Colonic mucosa (tissue), 4 donors: ENCODE measurements at regions not wholly inside any gene's neighbourhood (a gene's known extent, or its start where the extent isn't known, plus 50 kb on each side); places are given as distances from the start of the nearest gene placed in this dataset.

Experiments
- DNase-seq: peaks from one replicate; pipeline ENCODE4 v3.0.0-alpha.2; 2020
- H3K27ac ChIP-seq: fragments of 200-600 bp; one replicate; pipeline ENCODE4 v1.8.0; 2021
- H3K27me3 ChIP-seq: fragments of 200-600 bp; one replicate; pipeline ENCODE4 v1.8.0; 2021
- H3K36me3 ChIP-seq: fragments of 200-600 bp; one replicate; pipeline ENCODE4 v1.8.0; 2021
- H3K4me1 ChIP-seq: fragments of 200-600 bp; one replicate; pipeline ENCODE4 v1.8.0; 2021; ENCODE audit warnings: mild to moderate bottlenecking
- H3K4me3 ChIP-seq: fragments of 200-600 bp; one replicate; pipeline ENCODE4 v1.8.0; 2021
- H3K9ac ChIP-seq, 2 donors: one replicate each; pipeline ENCODE4 v1.7.0; 2013; ENCODE audit warnings: control low read depth in 2 of 2, low read depth in 2 of 2, low read length in 2 of 2
- H3K9me3 ChIP-seq: fragments of 200-600 bp; one replicate; pipeline ENCODE4 v1.8.0; 2021
- intact Hi-C: fragments of 100-400 bp; cut with DNase I; formaldehyde crosslinking; loops from one replicate; pipeline ENCODE4 v1.14.1; 2022
- TF ChIP-seq, protein P1 (sequence below): fragments of 200-600 bp; IDR thresholded peaks from one replicate; pipeline ENCODE4 v1.8.0; 2022; ENCODE audit warnings: antibody characterized with exemption, mild to moderate bottlenecking
- donor health status: healthy.
- donor health status: DM: no; HTN: no; CAD: no.
- donor health status: DM: no; HTN: no; CAD: no.

DNA sequence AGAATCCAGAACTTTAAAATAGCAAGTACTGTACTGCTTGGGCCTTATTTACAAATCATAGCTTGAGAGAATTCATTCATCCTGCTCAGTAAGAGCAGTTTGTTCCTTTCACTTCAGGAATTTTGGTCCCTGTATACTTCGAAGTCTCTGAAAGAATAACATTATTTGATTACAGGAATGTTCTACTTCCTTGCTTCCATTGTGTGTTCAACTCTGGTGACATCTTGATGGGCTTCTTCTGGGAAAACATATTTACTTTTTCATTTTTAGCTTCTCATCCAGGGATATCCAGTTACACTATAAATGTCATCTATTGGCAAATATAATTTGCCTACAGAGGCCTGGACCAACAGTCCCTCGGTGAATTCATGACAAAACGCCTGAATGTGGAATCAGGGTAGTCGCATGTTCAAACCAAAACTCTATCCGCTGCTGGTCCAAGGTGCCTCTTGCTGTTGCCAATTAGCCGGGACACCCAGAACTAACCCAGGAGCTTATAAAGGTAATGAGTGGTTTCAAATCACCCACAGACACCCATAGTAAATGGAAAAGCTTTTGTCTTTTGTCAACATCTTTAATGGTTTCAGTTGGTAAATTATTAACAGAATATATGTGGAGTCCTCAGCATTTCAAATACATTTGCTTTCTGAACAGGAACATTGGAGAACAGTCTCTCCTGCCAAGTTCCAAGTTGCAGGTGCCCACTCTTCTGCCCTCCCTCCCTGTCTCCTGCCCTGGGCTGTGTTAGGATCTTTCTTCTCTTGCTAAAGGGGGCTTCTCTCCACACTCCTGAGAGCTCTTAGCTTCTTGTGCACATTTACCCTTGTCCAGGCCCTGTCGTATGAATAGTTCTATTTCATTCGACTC, 162.5 kb upstream of the CITED2 start:
- Histone ChIP-seq H3K4me3 (no peak overlapping the region), H3K9me3 (no peaks in the 10 kb centered on the region), H3K9ac (no peak overlapping the region), H3K36me3 (no peaks in the 10 kb centered on the region), H3K27me3 (no peaks in the 10 kb centered on the region), H3K27ac (peak overlapping the region; percentile 78), H3K4me1 (peaks cover 16% of the 10 kb centered on the region)
- DNase-seq: peak; percentile 51
- TF ChIP-seq, protein P1, sequence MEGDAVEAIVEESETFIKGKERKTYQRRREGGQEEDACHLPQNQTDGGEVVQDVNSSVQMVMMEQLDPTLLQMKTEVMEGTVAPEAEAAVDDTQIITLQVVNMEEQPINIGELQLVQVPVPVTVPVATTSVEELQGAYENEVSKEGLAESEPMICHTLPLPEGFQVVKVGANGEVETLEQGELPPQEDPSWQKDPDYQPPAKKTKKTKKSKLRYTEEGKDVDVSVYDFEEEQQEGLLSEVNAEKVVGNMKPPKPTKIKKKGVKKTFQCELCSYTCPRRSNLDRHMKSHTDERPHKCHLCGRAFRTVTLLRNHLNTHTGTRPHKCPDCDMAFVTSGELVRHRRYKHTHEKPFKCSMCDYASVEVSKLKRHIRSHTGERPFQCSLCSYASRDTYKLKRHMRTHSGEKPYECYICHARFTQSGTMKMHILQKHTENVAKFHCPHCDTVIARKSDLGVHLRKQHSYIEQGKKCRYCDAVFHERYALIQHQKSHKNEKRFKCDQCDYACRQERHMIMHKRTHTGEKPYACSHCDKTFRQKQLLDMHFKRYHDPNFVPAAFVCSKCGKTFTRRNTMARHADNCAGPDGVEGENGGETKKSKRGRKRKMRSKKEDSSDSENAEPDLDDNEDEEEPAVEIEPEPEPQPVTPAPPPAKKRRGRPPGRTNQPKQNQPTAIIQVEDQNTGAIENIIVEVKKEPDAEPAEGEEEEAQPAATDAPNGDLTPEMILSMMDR: no peak
- intact Hi-C loops: loop anchor here (5.0 to 10.0 kb wide), 2 partner anchors 50 to 308 kb away; no protein-coding TSS in a partner anchor

DNA sequence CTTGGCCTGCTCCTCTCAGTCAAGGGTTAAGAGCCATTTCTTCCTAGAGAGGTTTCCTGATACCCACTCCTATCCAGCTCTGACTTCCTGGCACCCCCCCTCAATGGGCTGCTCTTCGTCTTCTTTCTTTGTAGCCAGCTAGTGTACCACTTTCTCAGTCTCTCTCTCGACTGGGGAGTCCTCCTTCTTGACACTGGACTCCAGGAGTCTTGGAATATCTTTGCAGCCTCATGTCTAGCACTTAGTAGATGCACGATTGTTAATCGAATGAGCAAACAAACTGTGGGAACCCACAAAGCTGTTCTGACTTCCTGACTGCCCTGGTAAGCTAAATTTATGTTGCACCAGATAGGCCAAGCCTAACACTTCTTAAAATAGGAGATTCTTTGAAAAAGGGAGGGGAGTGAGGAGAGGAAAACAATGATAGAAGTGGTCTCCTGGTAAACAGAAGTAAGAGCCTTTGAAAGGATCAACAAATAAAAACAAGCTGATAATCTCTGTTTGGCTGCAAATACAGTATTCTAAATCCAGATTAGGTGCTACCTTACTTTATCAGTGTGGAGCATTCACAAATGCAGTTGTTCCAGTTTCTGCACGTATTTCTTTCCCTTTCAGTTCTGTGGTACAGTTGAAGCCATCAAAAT, 160.1 kb upstream of the CITED2 start:
- Histone ChIP-seq H3K4me1 (peaks cover 16% of the 10 kb centered on the region), H3K9me3 (no peaks in the 10 kb centered on the region), H3K36me3 (no peaks in the 10 kb centered on the region), H3K9ac (peak overlapping the region in 1 of 2 donors; percentile 65), H3K4me3 (no peak overlapping the region), H3K27me3 (no peaks in the 10 kb centered on the region), H3K27ac (peak overlapping the region; percentile 75)
- intact Hi-C loops: loop anchor here (5.0 to 10.0 kb wide), 3 partner anchors 53 to 310 kb away; no protein-coding TSS in a partner anchor
- no peak for DNase-seq
- TF ChIP-seq, protein P1: no peak

DNA sequence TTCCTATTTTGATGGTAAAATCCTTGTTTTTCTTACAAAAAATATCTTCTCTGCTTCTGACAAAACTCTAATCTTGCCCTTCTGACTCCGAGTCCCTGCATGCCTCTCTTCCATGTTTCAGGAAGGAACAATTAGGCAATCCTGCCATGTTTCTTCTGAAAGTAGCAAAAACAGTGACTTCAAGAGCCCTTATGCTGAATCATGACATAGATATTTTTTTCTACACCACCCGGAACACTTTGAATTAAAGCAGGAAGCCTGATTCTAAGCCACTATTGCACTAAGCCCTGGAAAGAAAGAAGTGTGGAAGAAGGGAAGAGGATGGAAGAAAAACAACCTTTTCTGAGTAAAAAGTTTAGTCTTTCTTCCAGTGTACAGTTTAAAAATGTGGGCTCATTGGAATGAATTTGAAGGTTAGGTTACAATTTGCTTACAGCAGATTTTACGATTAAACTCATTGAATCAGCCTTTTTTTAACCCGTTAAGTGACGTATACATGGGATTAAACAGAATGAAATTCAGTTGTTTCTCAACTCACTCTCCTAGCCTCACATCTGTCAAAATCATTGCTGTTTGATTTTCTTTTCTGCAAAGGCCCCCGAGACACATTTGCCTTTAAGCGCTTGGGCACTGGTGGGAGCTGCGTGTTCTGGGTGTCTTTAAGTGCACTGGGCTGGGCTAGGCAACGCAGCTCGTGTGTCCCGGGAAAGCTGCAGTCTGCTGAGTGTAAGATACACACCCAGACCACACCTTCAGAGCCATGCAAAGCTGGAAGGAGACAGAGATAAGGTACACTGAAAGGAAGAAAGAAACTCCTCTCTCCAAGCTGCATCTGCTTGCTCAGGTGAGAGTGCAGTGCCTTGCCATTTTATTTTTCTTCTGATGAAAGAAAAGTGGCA, 159.4 kb upstream of the CITED2 start:
- Histone ChIP-seq H3K9ac (peak overlapping the region; percentile 36 to 65), H3K4me1 (peaks cover 16% of the 10 kb centered on the region), H3K36me3 (no peaks in the 10 kb centered on the region), H3K27ac (peak overlapping the region; percentile 75), H3K27me3 (no peaks in the 10 kb centered on the region), H3K9me3 (no peaks in the 10 kb centered on the region), H3K4me3 (no peak overlapping the region)
- TF ChIP-seq, protein P1: no peak
- peak; percentile 81 for DNase-seq
- intact Hi-C loops: loop anchor here (5.0 to 10.0 kb wide), 2 partner anchors 157 to 311 kb away; no protein-coding TSS in a partner anchor

DNA sequence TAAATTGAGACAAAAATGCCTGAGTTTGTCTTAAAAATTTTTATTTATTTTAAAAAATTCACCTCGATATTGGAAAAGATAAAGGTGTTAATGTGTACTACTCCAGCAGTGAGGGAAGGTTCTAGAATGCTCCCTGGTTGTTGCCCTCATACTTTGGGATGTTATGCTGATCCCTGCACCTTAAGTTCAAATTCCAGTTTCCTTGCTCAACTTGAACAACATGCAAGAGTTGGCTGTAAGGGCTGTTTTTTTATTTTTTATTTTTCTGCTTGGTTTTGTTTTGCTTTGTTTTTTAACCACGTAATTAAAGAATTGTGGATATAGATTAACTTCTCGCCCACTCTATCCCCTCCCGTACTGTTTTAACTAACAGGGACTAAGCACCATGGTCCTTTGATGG, 158.7 kb upstream of the CITED2 start:
- Histone ChIP-seq H3K9ac (peak overlapping the region in 1 of 2 donors; percentile 65), H3K36me3 (no peaks in the 10 kb centered on the region), H3K4me1 (peaks cover 16% of the 10 kb centered on the region), H3K4me3 (no peak overlapping the region), H3K27me3 (no peaks in the 10 kb centered on the region), H3K27ac (peak overlapping the region; percentile 75), H3K9me3 (no peaks in the 10 kb centered on the region)
- intact Hi-C loops: loop anchor here (5.0 to 10.0 kb wide), 2 partner anchors 156 to 312 kb away; no protein-coding TSS in a partner anchor
- DNase-seq: no peak
- TF ChIP-seq, protein P1: no peak
